CD4-positive, alpha-beta T cell treated with Interleukin-2 at 100 ng/mL for 4 hours (primary cell): ENCODE measurements at regions not wholly inside any gene's neighbourhood (a gene's known extent, or its start where the extent isn't known, plus 50 kb on each side); places are given as distances from the start of the nearest gene placed in this dataset.

Experiments
- DNase-seq: peaks from one replicate; pipeline ENCODE4 v3.0.0-alpha.2; 2020; ENCODE audit warnings: low spot score

DNA sequence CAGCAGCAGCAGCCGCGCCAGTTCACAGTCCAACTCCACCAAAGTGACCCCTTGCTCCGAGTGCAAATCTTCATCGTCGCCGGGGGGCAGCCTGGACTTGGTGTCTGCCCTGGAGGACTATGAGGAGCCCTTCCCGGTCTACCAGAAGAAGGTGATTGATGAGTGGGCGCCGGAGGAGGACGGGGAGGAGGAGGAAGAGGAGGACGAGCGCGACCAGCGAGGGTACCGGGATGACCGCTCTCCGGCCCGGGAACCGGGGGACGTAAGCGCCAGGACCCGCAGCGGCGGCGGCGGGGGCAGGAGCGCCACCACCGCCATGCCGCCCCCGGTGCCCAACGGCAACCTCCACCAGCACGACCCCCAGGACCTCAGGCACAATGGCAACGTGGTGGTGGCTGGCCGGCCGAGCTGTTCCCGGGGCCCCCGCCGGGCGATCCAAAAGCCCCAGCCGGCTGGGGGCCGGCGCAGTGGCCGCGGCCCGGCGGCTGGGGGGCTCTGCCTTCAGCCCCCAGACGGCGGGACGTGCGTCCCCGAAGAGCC is 224.1 kb upstream of the IL12A start:
- DNase-seq, result no peak

DNA sequence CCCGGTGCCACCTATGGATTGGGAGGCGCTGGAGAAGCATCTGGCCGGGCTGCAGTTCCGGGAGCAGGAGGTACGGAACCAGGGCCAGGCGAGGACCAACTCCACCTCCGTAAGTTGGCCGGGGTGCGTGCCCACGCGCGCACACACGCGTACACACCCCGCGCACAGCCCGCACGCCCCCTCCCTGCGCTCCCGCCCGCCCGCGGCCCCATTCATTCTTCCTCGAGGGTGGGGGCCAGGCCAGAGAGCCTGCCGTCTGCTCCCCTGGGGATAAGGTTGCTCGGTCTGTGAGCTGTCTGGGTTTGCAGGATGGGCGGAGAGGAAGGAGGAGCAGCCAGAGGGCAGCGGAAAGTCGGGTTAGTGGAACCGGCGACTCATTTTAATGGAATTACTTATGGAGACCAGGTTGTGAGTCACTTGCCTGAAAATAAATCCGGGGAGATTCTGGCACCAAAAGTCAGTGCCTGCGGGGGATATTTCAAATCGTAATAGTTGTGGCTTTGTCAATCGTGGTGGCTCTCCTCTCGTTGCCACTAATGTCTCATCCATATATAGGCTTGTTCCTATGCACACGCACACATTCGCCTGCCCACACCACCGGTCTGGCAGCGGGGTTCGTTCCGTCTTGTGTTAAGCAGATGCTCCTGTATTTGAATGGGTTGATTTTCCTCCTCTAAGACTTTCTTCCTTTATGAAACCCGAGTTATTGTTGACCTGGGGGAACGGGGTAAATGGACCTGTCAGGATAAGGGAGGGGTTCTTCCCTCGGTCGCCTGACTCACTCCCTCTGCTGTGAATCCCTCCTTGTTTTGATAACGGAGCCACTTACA is 223.4 kb upstream of the IL12A start:
- DNase-seq, result no peak

DNA sequence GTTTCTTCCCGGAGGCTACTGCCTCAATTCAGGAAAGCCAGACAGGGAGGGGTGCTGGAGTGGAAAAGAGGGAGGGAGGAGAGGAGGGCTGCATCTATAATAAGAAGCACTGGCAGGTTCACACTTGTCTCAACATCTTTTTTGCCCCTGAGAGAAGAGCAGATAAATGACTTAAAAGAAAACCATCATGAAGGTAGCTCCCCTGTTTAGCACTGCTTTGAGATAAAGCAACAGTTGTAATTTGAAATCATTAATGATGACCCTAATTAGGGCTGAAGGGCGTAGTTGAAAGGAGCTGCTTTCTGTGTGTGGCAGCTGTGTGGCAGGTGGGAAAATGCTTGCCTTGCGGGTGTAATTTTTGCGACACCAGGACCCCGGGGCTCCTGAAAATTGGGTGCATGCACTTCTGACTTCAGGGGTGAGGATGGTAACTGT is 222.8 kb upstream of the IL12A start:
- DNase-seq, result no peak

DNA sequence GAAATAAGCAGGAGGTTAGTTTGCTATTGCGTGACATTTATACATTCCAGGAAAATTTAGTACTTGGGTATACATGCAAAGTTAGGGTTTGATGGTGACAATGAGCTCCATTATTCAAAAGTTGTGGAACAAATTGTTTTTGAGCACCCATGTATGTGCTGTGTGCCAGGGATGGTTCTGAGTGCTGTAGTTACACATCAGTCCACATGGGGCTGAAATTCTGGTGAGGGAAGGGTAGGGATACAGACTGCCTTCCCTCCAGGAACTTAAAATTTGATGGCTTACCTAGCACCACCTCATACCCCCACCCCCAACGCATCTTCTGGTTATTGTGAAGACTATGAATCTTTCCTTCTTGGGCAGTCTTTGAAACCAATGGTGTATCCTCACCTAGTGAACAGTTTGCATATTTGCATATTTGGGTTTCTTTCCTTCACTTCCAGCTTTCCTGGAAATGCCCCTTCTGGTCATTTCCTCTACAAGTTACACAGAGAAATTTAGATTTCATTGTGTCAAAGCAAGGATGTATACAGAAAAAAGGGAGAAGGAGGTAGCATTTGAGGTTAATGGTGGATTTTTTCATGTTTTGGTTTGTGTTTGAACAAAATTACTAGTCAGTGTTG is 222.0 kb upstream of the IL12A start:
- DNase-seq, result no peak

DNA sequence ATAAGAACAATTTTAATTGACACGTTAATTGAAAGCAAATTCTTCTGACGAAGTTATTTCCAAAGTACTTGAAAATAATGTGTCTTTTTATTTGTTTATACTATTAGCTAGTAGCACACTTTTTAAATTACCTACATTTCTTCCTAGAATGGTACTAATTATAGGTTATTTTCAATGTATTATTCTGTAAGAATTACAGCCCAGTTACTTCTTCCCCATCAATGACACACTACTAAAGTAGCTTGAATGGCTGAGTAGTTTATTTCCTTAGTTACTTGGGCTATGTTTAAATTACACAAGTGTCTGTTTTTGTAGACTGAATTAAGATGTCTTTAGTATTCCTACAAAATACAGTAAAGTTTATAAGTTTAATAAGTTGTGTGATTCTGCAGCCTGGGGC is 217.6 kb upstream of the IL12A start:
- DNase-seq, result no peak

DNA sequence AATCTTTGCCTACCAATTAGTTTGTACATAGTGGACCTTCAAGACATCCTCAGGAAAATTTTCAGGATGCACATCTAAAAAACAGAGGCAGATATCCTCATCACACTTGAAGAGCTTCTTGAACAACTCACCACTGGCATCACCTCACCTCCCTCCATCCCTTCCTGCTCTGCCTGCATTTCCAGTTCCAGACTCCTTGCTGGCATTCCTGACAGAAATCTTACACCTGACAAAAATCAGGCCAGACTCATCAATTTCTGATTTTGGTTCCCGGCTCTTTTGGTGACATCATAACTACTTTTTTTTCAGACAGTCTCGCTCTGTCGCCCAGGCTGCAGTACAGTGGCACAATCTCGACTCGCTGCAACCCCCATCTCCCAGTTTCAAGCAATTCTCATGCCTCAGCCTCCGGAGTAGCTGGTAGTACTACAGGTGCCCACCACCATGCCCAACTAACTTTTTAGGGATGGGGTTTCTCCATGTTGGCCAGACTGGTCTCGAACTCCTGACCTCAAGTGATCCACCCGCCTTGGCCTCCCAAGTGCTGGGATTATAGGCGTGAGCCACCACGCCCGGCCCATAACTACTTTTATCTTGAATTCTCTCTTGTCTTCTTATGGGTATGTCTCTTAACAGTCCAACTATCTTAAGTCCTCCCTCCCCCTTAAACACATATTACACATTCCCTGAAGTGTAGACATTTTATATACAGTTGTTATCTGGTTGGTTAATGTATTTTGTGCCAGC is 216.6 kb upstream of the IL12A start:
- no peak for DNase-seq

DNA sequence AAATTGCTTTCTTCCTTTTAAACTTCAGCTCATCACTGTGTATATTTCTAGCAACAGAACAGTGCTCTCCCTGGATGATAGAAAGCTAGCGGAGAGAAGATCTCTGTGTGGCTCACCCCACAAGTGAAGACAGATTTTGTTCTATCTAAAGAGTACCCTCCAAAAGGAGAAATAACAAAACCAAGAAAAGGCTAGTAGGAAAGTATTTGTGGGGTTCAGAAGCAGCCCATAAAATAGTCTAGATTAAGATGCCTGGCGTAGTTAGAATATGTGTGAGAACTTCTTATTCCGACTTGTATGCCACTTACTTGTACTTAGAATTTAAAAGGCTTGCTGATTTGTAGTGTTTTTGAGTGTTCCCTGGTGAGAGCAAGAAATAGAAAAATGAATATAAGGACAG is 214.9 kb upstream of the IL12A start:
- DNase-seq, result no peak

DNA sequence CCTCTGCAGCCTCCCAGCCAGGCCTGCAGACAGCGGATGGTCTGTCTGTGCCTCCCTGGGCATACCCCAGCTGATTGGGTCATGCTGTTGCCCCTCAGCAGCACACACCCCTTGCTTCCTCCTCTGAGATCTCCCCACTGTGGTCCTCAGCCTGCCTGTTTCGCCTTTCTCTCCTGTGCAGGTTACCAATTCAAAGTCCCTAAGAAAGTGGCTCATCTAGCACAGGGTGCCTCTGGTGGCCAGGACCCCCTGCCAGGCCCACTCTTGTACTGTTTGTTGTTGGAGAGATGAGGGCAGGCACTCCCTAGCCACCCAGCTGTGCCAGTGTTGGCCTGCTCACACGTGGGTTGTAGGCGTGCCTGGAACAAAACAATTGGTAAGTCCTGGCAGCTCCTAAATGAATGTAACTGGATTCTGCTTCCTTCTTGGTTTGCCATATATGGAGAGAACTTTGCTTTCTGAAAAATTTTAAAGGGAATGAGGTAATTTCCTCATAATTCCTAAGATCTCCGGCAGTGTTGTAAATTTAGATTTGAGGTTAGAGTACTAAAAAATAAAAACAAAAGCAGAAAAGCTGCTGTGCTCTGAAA is 213.2 kb upstream of the IL12A start:
- no peak for DNase-seq

DNA sequence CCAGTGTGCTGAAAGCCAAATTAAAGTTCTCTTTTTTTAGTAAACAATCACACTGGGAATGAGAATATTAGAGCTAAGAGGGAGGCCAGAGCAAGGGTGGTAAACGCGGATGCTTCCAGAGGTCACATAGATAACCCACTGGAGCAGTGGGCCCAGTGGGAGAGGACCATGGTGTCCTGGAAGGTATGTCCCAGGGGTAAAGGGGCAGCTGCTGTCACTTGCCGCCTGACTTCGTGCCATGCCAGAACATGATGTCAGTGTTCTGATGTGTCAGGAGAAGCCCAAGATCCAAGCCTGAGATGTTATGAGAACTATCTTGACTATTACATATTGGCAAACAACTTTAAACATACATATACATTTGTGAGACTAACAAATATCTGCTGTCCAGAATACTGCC is 211.9 kb upstream of the IL12A start:
- no peak for DNase-seq

DNA sequence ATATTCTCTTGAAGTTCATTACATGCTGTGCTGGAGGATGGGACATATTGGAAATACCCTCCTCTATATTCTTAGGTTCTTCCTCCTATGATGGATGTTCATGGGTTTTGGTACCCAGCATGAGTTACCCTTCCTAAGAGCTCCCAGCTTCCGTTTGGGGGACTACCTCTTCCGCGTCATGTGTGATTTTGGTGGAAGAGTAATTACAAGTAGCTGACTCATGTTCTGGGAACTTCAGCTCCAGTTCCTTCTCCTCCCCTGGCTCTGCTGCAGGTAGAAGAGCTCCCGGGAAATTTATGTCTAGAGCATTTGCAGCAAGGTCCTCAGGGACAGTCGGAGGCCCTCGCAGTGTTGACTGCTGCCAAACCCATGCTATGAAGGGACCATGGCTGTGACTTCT is 208.8 kb upstream of the IL12A start:
- DNase-seq, result no peak

DNA sequence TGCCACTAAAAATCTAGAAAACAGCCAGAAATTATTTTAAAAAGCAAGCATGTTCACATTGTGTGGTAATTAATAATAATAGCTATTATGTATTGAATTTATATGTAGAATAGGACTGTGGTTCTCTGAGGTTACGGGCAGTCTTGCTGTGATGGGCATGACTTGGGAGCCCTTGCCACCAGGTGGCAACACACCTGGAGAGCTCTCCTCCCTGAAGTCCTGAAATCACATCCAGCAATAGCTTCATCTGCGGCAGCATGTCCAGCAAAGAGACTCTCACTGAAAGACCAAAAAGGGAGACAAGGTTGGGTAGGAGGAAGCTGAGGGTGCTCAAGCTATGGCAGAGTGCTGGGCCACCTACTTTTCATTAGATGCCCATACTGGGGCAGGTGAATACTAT is 206.8 kb upstream of the IL12A start:
- no peak for DNase-seq

DNA sequence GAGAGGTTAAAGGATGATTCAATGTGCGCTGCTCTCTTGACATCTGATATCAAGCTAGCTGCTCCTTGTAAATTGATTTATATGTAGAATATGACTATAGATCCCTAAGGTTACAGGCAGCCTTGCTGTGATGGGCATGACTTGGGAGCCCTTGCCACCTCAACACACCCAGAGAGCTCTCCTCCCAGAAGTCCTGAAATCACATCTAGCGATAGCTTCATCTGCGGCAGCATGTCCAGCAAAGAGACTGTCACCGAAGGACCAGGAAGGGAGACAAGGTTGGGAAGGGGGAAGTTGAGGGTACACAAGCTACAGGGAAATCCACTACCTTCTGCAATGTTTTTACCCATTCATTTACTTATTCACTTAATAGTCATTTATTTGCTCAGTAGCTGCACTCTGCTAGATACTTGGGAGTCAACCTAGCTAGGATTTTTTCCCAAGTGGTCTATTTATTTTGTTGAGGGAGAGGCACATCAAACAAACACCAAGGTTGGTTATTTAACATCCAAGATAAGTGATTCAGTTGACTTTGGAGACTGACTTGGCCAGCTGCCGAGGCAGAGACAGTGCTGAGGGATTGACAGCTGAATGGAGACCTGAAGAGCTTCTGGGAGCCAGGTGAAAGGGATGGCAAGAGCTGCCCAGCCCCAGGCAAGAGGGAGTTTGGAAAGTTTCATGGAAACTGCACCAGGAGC is 205.8 kb upstream of the IL12A start:
- no peak for DNase-seq

DNA sequence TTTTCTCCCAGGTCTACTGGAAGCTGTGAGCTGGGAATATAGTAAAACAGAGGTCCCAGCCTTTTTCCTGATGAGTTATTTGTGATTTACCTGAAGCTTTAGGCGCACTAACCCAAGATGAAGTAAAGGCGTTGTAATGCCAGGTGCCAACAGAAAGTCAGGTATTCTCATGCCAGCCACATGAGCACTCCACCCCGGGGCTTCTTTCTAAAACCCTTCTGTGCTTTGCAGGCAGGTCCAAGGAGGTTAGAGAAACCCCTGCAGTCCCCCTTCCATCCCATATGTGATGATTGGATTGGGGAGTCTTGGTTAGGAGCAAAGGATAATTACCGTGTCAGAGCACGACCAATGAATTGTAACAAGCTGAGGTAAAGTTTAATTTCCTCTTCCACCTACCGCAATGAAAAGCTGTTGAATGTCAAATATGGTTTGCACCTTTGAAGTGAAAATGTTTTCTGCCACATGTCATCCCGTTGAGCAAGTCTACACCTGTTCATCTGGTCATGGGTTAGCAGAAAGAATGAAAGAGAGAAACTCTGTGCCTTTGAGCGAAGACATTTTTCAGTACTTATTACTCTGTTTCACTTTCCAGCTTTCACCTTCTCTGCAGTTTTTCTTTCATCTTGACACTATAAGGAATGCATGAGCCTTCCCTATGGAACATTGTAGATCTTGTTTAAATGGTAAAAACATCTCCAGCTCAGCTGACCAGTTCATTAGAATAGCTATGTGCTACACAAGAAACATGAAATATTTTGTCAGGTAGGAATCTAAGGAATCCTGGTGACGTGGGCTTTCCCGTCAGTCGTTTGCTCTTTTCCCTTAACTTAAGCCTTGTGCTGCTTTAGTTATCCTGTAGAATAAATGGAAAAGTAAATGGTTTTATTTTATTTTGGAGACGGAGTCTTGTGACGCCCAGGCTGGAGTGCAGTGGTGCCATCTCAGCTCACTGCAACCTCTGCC is 204.6 kb upstream of the IL12A start:
- DNase-seq, result no peak

DNA sequence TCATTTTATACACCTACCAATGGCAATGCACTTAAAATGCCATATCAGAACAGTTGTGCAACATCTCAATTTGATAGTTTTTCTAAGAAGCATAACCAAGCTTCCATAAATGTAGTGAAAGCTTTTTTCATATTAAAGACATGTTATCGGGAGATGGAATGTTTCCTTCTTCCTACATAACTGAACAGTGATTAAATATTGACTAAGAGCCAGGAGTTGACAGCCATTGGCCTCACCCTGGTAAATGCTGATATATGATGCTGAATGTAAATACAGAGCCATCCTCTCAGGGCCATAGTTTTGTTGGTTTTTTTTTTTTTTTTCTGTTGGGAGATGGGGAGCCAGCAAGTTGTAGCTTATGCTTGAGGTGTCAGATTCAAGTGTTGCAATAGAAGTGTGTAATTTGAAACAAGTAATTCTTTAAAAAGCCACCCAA is 203.3 kb upstream of the IL12A start:
- DNase-seq, result no peak

DNA sequence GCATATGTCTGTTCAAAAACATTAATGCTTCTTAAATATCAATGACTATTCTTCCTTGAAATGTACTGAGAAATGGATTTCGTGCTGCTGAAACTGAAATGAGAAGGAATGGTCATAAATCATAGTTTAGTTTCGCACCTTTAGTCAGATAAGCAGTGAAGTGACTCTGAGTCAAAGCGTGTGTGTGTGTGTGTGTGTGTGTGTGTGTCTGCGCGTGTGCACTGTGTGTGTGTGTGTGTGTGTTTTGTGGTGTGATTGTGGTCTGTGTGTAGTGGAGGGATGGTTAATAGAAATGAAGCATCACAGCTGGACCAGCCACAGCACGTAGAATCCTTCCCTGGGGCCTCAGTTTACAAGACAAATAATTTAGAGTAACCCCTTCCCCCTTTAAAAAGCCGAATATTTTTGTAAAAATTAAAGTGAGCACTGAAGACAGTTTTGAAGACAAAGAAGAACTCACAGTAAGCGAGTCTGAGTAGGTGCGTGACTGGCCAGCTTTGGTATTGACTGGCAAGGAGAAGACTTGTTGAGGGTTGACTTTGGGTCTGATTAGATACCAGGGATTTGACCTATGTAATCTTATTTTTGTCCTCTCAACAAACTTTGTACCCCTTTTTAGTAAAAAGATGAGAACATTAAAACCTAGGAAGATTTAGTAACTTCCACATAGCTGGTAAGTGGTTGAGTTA is 202.0 kb upstream of the IL12A start:
- DNase-seq, result no peak

DNA sequence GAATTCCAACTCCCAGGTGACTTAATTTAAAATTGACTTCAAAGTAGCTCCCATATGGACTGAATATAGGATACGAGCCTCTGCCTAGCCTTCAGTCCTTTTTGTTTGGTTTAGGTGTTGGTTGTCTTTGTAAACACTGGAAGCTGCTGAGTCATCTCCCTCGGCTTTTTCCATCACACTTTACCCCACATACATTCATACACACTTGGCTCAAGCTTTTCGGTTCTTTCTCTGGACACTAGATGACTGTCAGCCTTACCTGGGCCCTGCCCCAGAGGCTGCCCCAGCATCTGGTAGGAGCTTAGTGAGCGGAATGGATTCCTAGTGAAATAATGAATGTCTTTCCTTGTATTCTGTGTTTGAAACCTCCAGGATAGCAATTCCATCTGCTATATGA is 201.5 kb upstream of the IL12A start:
- DNase-seq, result no peak

DNA sequence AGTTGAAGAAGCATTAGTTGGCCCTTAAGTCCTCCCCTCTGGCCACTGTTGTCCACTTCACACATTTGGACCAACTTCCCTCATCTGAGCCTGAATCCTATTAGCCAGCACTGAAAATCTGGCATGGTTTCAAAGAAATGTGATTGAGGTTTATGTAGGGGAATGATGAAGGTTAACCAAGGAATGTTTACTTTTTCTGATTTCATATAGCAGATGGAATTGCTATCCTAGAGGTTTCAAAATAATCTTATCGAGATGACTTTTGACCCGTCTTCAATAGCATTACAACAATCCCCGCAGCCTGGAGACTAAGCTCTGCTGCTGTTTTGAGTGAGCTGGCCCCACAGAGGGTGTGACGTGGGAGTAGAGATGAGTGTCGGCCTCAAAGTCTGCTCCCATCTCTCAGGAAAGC is 200.8 kb upstream of the IL12A start:
- DNase-seq, result no peak

DNA sequence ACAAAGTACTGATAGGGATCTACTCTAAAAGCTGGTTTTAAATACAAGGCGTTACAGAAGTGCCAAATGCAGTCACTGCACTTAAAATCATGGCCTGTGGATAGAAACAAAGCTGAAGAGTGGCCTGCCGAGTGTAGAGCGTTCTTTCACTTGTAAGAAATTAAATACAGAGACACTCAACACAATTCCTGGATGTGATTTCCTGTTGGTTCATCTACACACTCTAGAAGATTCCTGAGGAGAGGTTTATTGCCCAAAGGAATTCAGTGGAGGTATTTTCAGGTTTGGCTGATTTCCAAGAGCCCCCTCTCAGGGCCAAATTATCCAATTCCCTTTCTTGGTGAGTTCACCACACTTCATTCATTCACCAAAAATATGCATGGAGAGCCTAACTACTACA is 200.3 kb upstream of the IL12A start:
- DNase-seq, result no peak

DNA sequence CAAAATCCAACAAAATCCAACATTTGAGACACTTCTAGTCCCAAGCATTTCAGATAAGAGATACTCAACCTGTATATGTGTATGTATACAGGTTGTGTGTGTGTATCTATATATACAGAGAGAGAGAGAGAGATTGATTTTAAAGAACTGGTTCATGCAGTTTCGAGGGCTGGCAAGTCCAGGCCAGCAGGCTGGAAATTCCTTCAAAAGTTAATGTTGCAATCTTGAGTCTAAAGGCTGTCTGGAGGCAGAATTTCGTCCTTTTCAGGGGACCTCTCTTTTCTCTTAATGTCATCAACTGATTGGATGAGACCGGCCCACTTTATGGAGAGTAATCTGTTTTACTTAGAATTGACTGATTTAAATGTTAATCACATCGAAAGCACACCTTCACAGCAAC is 199.6 kb upstream of the IL12A start:
- DNase-seq, result no peak
